H1 (cell line): ENCODE measurements at regions not wholly inside any gene's neighbourhood (a gene's known extent, or its start where the extent isn't known, plus 50 kb on each side); places are given as distances from the start of the nearest gene placed in this dataset.

Source experiments
- CTCF ChIA-PET: fragments of 300-600 bp; sonication (Branson Sonifier 250); formaldehyde crosslinking; loops from one replicate; lab custom pipeline; 2021; ENCODE audit not compliant: partially characterized antibody; lab: Charles Lee
- POLR2A ChIA-PET: fragments of 300-600 bp; sonication (Branson Sonifier 250); formaldehyde crosslinking; loops from one replicate; lab custom pipeline; 2021; ENCODE audit warnings: inconsistent platforms; ENCODE audit not compliant: partially characterized antibody; lab: Charles Lee
- DNase-seq, 2 experiments: peaks; one replicate each; pipeline versions ENCODE4 v3.0.0 to v3.0.0-alpha.2; 2010 to 2022; ENCODE audit warnings: low spot score in 2 of 2, low read depth in 1 of 2, mixed read lengths in 1 of 2
- FAIRE-seq: peaks from 2 replicates; lab custom pipeline; 2011; peaks lifted over from hg19 to GRCh38; lab: Jason Lieb, UNC
- H2AFZ ChIP-seq: 2 replicates; pipeline ENCODE4 v1.8.1; 2012; ENCODE audit warnings: low read length, inconsistent platforms
- H2AK5ac ChIP-seq: 2 replicates; pipeline ENCODE4 v1.6.1; 2013; ENCODE audit warnings: low read depth, low read length
- H2BK120ac ChIP-seq: replicated peaks from 2 replicates; pipeline ENCODE3; 2013; ENCODE audit warnings: low read depth, low read length, inconsistent platforms
- H2BK12ac ChIP-seq: 2 replicates; pipeline ENCODE4 v1.6.1; 2013; ENCODE audit warnings: low read depth, low read length
- H2BK15ac ChIP-seq: 2 replicates; pipeline ENCODE4 v1.6.1; 2013; ENCODE audit warnings: low read length
- H2BK20ac ChIP-seq: 2 replicates; pipeline ENCODE4 v1.6.1; 2013; ENCODE audit warnings: low read length
- H2BK5ac ChIP-seq: 2 replicates; pipeline ENCODE4 v1.6.1; 2013; ENCODE audit warnings: low read depth, low read length
- H3K14ac ChIP-seq: 2 replicates; pipeline ENCODE4 v1.6.1; 2013; ENCODE audit warnings: inconsistent platforms; ENCODE audit not compliant: insufficient read length
- H3K18ac ChIP-seq: 2 replicates; pipeline ENCODE4 v1.6.1; 2013; ENCODE audit warnings: low read length; ENCODE audit errors: extremely low read depth
- H3K23ac ChIP-seq: 2 replicates; pipeline ENCODE4 v1.6.1; 2013; ENCODE audit warnings: inconsistent platforms; ENCODE audit not compliant: insufficient read length
- H3K23me2 ChIP-seq: 2 replicates; pipeline ENCODE4 v1.6.1; 2013; ENCODE audit warnings: low read depth, low read length
- H3K27ac ChIP-seq: 2 replicates; pipeline ENCODE4 v1.6.1; 2011; ENCODE audit warnings: low read depth, low read length, inconsistent platforms
- H3K27me3 ChIP-seq, 4 experiments: replicated peaks in 1 of 4; 1 replicate in 1 of 4; 2 replicates in 3 of 4; pipeline versions ENCODE4 v1.6.1 to v1.8.1; 2011 to 2013; ENCODE audit warnings: low read length in 3 of 4, mild to moderate bottlenecking in 3 of 4, inconsistent platforms in 2 of 4, mixed read lengths in 2 of 4, moderate library complexity in 1 of 4; ENCODE audit not compliant: control insufficient read depth in 3 of 4, insufficient read depth in 3 of 4; ENCODE audit errors: extremely low read depth in 1 of 4
- H3K36me3 ChIP-seq, 4 experiments: 2 replicates each; pipeline versions ENCODE4 v1.6.1 to v1.8.1; 2011 to 2013; ENCODE audit warnings: mild to moderate bottlenecking in 4 of 4, low read length in 3 of 4, moderate library complexity in 2 of 4, control low read depth in 1 of 4, inconsistent platforms in 1 of 4; ENCODE audit not compliant: insufficient read depth in 4 of 4, control insufficient read depth in 2 of 4
- H3K4ac ChIP-seq: replicated peaks from 2 replicates; pipeline ENCODE3; 2013; ENCODE audit warnings: low read length, low read depth, mixed read lengths, inconsistent platforms; ENCODE audit not compliant: insufficient read length
- H3K4me1 ChIP-seq, 4 experiments: replicated peaks in 1 of 4; 1 replicate in 1 of 4; 2 replicates in 3 of 4; pipeline versions ENCODE4 v1.6.1 to v1.8.1; 2011 to 2013; ENCODE audit warnings: low read length in 3 of 4, inconsistent platforms in 2 of 4, mixed read lengths in 1 of 4; ENCODE audit not compliant: insufficient read depth in 4 of 4, control insufficient read depth in 3 of 4
- H3K4me2 ChIP-seq, 2 experiments: 2 replicates each; pipeline versions ENCODE4 v1.6.1 to v1.8.1; 2011 to 2013; ENCODE audit warnings: low read depth in 2 of 2, low read length in 2 of 2, control low read depth in 1 of 2, inconsistent platforms in 1 of 2, mild to moderate bottlenecking in 1 of 2; ENCODE audit not compliant: insufficient read depth in 1 of 2
- H3K4me3 ChIP-seq, 4 experiments: fragments of 200-600, 300-600 bp in 1 of 4; sonication (generic), shearing (Covaris generic), sonication (Bioruptor Twin) in 1 of 4; 2 replicates each; pipeline versions ENCODE4 v1.5.1 to v1.8.1; 2011 to 2016; ENCODE audit warnings: low read length in 4 of 4, low read depth in 3 of 4, control low read depth in 2 of 4, inconsistent platforms in 2 of 4, mild to moderate bottlenecking in 2 of 4, mixed read lengths in 1 of 4, moderate library complexity in 1 of 4; ENCODE audit not compliant: insufficient read depth in 2 of 4; ENCODE audit errors: extremely low read depth in 1 of 4
- H3K56ac ChIP-seq: replicated peaks from 2 replicates; pipeline ENCODE3; 2013; ENCODE audit warnings: low read depth, mild to moderate bottlenecking, mixed read lengths, low read length, inconsistent platforms; ENCODE audit not compliant: insufficient read length
- H3K79me1 ChIP-seq: 2 replicates; pipeline ENCODE4 v1.6.1; 2013; ENCODE audit warnings: low read depth, low read length, control low read depth
- H3K79me2 ChIP-seq, 2 experiments: 2 replicates each; pipeline versions ENCODE4 v1.6.1 to v1.8.1; 2012 to 2013; ENCODE audit warnings: low read length in 2 of 2, mild to moderate bottlenecking in 2 of 2, inconsistent platforms in 1 of 2; ENCODE audit not compliant: insufficient read depth in 2 of 2, control insufficient read depth in 1 of 2
- H3K9ac ChIP-seq, 4 experiments: replicated peaks in 1 of 4; 1 replicate in 1 of 4; 2 replicates in 3 of 4; pipeline versions ENCODE4 v1.6.1 to v1.8.1; 2011 to 2013; ENCODE audit warnings: low read depth in 3 of 4, low read length in 3 of 4, control low read depth in 2 of 4, mild to moderate bottlenecking in 2 of 4, moderate library complexity in 2 of 4, inconsistent platforms in 1 of 4; ENCODE audit errors: extremely low read depth in 1 of 4
- H3K9me3 ChIP-seq, 2 experiments: 2 replicates each; pipeline versions ENCODE4 v1.6.1 to v1.8.1; 2012 to 2013; ENCODE audit warnings: mild to moderate bottlenecking in 2 of 2, moderate library complexity in 2 of 2, control low read depth in 1 of 2, inconsistent platforms in 1 of 2, low read depth in 1 of 2, low read length in 1 of 2, mixed read lengths in 1 of 2; ENCODE audit not compliant: insufficient read depth in 2 of 2
- H4K20me1 ChIP-seq, 2 experiments: replicated peaks in 1 of 2; 2 replicates each; pipeline versions ENCODE3 to v1.8.1; 2011 to 2013; ENCODE audit warnings: inconsistent platforms in 2 of 2, low read length in 2 of 2, mild to moderate bottlenecking in 1 of 2; ENCODE audit not compliant: insufficient read depth in 2 of 2, control insufficient read depth in 1 of 2
- H4K5ac ChIP-seq: 2 replicates; pipeline ENCODE4 v1.6.1; 2013; ENCODE audit warnings: low read length, low read depth, mixed read lengths, inconsistent platforms; ENCODE audit not compliant: insufficient read length
- H4K8ac ChIP-seq: 2 replicates; pipeline ENCODE4 v1.8.0; 2013; ENCODE audit warnings: mild to moderate bottlenecking, moderate library complexity, low read length, inconsistent platforms; ENCODE audit not compliant: insufficient read depth; ENCODE audit errors: extremely low read depth
- H4K91ac ChIP-seq: replicated peaks from 2 replicates; pipeline ENCODE3; 2013; ENCODE audit warnings: low read length, mixed read lengths, inconsistent platforms; ENCODE audit not compliant: insufficient read length
- TAF1 ChIP-seq: IDR thresholded peaks from 2 replicates; pipeline ENCODE4 v1.6.1; 2011; ENCODE audit warnings: mild to moderate bottlenecking, low read depth, low read length
- TAF7 ChIP-seq: optimal IDR thresholded peaks from 2 replicates; pipeline ENCODE3; 2011; ENCODE audit warnings: low read depth, mild to moderate bottlenecking, inconsistent platforms, low read length, moderate library complexity, borderline replicate concordance
- WGBS, 2 experiments: shearing (Covaris generic) in 1 of 2; methylation state at CpG; one replicate each; pipeline versions ENCODE4 v1.1.6 to v1.1.7; 2013 to 2015; ENCODE audit warnings: low lambda C conversion rate in 2 of 2, mixed read lengths in 2 of 2, inconsistent platforms in 1 of 2, low coverage in 1 of 2, missing lambda C conversion rate in 1 of 2; ENCODE audit not compliant: insufficient replicate concordance in 2 of 2, insufficient coverage in 1 of 2, insufficient read length in 1 of 2; ENCODE audit errors: extremely low coverage in 1 of 2, missing lambda C conversion rate in 1 of 2; 5-methylcytosine and 5-hydroxymethylcytosine counted together

DNA sequence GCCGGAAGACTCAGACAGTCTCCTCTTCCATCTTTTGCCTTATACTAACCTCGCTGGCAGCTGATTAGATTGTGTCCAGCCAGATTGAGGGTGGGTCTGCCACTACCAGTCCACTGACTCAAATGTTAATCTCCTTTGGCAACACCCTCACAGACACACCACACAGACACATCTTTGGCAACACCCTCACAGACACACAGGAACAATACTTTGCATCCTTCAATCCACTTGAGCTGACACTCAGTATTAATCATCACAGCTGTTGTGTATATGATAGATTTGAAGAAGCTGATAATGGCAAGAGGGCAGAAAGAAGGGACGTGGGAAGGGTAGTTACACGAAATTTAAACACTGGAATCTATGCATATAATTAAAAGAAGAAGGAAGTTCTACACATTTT is 139.5 kb downstream of the ANKRD50 start:
- peaks cover 0 to 3% of the 10 kb centered on the region in 2 experiments; a peak in 1 of 4 replicates for H3K9me3 ChIP-seq
- H2BK15ac ChIP-seq: 0 out of 2 replicates have a peak overlapping the region, but pooled peaks have one; percentile 50
- no peak overlapping the region for H3K18ac ChIP-seq
- H2AFZ ChIP-seq: peak overlapping the region; percentile 29; the same call in 1 of the 2 replicates
- H2BK5ac ChIP-seq: no peak overlapping the region
- H3K27me3 ChIP-seq: no peaks in the 10 kb centered on the region
- no peak overlapping the region for H3K14ac ChIP-seq
- 90% methylated on average over 4 of the region's 4 CpGs; no CpG with 5 or more reads in 1 of the 2 experiments for WGBS, 2 experiments
- no peak overlapping the region for H3K56ac ChIP-seq
- H3K9ac ChIP-seq: no peak overlapping the region
- no peaks in the 10 kb centered on the region for H4K20me1 ChIP-seq
- H3K4ac ChIP-seq: no peak overlapping the region
- no peak overlapping the region for H3K4me3 ChIP-seq
- H3K4me1 ChIP-seq: no peaks in the 10 kb centered on the region
- H4K8ac ChIP-seq: no peak overlapping the region
- no peak for TF ChIP-seq TAF1
- no peak for TF ChIP-seq TAF7
- TF ChIP-seq, all 59 proteins: peak for 0
- H3K79me2 ChIP-seq: no peaks in the 10 kb centered on the region
- no peak overlapping the region for H4K91ac ChIP-seq
- no peak overlapping the region for H2BK120ac ChIP-seq
- no peak overlapping the region for H2BK12ac ChIP-seq
- no peak overlapping the region for H3K4me2 ChIP-seq
- FAIRE-seq: no peak
- no peak for DNase-seq
- no peaks in the 10 kb centered on the region; the same call in 1 of the 2 replicates for H3K23me2 ChIP-seq
- ChIA-PET POLR2A (no interaction called here), CTCF (no interaction called here)
- H3K23ac ChIP-seq: no peak overlapping the region
- no peaks in the 10 kb centered on the region for H3K79me1 ChIP-seq
- no peak overlapping the region for H4K5ac ChIP-seq
- H3K27ac ChIP-seq: no peak overlapping the region
- no peak overlapping the region for H2AK5ac ChIP-seq
- no peaks in the 10 kb centered on the region for H3K36me3 ChIP-seq
- H2BK20ac ChIP-seq: no peak overlapping the region
